ENCODE measurements at regions not wholly inside any gene's neighbourhood (a gene's known extent, or its start where the extent isn't known, plus 50 kb on each side); places are given as distances from the start of the nearest gene placed in this dataset.

DNA sequence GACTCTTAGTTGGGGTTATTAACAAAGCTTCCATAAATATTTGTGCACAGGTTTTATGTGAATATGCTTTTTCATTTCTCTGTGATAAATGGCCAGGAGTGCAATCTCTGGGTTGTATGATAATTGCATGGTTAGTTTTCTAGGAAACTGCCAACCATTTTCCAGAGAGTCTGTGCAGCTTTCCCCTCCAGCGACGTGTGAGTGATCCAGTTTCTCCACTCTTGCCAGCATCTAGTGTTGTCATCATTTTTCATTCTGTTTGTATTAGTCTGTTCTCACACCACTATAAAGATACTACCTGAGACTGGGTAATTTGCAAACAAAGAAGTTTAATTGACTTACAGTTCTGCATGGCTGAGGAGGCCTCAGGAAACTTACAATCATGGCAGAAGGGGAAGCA lies 319.6 kb upstream of the SHH start:
- Mint-ChIP-seq H3K4me1 (ENCODE audit: low read depth) (no peaks in the 10 kb centered on the region), H3K27me3 (no peaks in the 10 kb centered on the region), H3K4me3 (no peak overlapping the region), H3K9me3 (no peaks in the 10 kb centered on the region), H3K36me3 (ENCODE audit: low read depth) (no peaks in the 10 kb centered on the region), H3K27ac (no peak overlapping the region)
- ChIA-PET CTCF (no interaction called here), POLR2A (no interaction called here)
- TF ChIP-seq, protein P1, sequence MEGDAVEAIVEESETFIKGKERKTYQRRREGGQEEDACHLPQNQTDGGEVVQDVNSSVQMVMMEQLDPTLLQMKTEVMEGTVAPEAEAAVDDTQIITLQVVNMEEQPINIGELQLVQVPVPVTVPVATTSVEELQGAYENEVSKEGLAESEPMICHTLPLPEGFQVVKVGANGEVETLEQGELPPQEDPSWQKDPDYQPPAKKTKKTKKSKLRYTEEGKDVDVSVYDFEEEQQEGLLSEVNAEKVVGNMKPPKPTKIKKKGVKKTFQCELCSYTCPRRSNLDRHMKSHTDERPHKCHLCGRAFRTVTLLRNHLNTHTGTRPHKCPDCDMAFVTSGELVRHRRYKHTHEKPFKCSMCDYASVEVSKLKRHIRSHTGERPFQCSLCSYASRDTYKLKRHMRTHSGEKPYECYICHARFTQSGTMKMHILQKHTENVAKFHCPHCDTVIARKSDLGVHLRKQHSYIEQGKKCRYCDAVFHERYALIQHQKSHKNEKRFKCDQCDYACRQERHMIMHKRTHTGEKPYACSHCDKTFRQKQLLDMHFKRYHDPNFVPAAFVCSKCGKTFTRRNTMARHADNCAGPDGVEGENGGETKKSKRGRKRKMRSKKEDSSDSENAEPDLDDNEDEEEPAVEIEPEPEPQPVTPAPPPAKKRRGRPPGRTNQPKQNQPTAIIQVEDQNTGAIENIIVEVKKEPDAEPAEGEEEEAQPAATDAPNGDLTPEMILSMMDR (IDR thresholded peaks at IDR 0.05), result no peak
- intact Hi-C loops (cut with micrococcal nuclease), result no loop called here
- no peak for DNase-seq
- no peak for ATAC-seq

DNA sequence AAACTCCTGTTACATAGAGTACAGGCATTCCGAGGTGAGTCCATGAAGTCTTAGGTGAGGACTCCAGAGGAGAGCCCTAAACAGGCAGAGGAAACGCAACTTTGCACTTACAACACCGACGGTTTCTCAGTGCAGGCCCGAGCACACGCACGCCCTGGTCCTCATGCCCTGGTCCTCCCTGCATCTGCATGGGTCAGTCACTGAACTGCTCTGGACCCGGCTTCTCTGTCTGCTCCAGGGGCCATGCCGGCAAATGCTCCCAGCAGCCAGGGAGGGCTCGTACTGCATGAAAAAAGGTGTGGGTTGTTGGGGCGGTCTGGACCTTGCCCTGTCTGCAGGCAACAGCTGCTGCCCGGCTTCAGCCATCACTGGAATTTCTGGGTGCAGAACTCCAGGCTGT lies 317.3 kb upstream of the SHH start:
- H3K36me3 Mint-ChIP-seq (ENCODE audit: low read depth), result no peaks in the 10 kb centered on the region

DNA sequence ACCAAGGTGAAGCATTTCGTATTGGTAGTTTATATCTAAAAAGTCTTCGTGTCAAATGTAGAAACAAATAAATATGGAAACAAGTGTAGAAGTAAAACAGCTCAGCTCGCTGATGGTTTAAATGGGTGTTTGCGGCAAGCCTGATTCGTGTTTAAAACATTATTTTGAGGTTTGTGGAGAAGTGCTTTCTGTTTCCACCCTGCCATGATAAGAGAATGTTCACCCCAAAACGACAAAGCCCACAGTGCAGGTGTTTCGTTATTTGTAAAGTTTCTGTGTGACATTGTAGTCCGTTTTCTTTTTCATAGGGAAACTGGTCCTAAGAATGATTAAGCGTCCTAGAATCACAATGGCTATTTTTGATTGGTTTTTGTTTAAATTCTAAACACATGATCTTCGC lies 316.2 kb upstream of the SHH start:
- ChIA-PET CTCF (no interaction called here), POLR2A (no interaction called here)
- H3K27me3 Mint-ChIP-seq, result no peaks in the 10 kb centered on the region
- H3K27ac Mint-ChIP-seq, result no peak overlapping the region
- TF ChIP-seq, protein P1 (IDR thresholded peaks at IDR 0.05), result no peak
- no peaks in the 10 kb centered on the region for H3K36me3 Mint-ChIP-seq (ENCODE audit: low read depth)
- no peak overlapping the region for H3K4me3 Mint-ChIP-seq
- DNase-seq (no peak), ATAC-seq (no peak)
- H3K9me3 Mint-ChIP-seq, result no peaks in the 10 kb centered on the region
- intact Hi-C loops (cut with micrococcal nuclease), result no loop called here
- no peaks in the 10 kb centered on the region for H3K4me1 Mint-ChIP-seq (ENCODE audit: low read depth)

More for the DNA sequence above, 317.3 kb upstream of the SHH start:
- DNase-seq (no peak), ATAC-seq (no peak)
- CTCF ChIA-PET, result no interaction called here
- TF ChIP-seq, protein P1 (IDR thresholded peaks at IDR 0.05), result no peak
- H3K4me1 Mint-ChIP-seq (ENCODE audit: low read depth), result no peaks in the 10 kb centered on the region
- POLR2A ChIA-PET, result no interaction called here
- intact Hi-C loops (cut with micrococcal nuclease), result no loop called here
- H3K27me3 Mint-ChIP-seq, result no peaks in the 10 kb centered on the region
- no peak overlapping the region for H3K4me3 Mint-ChIP-seq
- no peak overlapping the region for H3K27ac Mint-ChIP-seq
- no peaks in the 10 kb centered on the region for H3K9me3 Mint-ChIP-seq

DNA sequence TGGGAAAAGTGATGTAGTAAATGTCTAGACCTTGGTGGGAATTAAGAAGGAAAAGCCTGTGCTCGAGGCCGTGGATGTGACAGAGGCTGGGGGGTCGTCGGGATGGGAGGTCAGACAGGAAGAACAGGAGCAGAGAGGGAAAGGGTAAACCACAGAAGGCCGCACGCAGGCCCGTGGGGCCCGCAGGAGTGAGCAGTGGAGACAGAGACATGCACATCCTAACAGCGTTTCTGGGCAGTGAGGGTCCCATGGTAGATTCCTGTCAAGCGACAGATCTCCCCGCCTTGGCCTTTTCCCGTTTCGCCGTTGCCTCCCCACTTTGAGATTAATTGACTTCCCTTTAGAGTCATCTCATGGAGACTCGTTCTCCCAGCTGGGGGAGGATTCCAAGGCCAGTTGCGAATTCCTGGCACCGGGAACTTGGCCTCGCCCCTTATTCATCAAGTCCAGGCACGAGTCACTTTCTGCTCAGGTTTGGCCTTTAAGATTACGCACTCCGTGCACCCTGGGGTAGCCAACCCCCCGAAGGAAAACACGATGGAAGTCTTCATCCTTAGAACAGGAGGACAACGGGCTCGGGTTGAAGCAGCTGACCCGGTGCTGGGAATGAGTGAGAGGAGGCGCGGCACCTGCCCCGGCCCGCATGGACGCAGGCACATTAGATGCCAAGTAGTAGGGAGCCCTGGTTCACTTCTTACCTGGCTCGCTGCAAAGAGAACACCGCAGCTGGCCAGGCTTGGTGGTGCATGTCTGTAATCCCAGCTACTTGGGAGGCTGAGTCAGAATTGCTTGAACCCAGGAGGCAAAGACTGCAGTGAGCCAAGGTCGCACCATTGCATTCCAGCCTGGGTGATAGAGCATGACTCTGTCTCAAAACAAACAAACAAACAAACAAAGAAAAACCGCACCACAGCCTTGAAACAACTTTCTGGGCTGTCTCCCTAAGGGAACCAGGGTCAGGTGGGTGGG lies 315.2 kb upstream of the SHH start:
- POLR2A ChIA-PET, result no interaction called here
- Mint-ChIP-seq H3K9me3 (no peaks in the 10 kb centered on the region), H3K27me3 (no peaks in the 10 kb centered on the region), H3K4me1 (ENCODE audit: low read depth) (no peaks in the 10 kb centered on the region), H3K36me3 (ENCODE audit: low read depth) (no peaks in the 10 kb centered on the region), H3K4me3 (no peak overlapping the region), H3K27ac (no peak overlapping the region)
- TF ChIP-seq, protein P1 (IDR thresholded peaks at IDR 0.05), result no peak
- intact Hi-C loops (cut with micrococcal nuclease), result no loop called here
- DNase-seq (no peak), ATAC-seq (no peak)
- CTCF ChIA-PET, result no interaction called here

DNA sequence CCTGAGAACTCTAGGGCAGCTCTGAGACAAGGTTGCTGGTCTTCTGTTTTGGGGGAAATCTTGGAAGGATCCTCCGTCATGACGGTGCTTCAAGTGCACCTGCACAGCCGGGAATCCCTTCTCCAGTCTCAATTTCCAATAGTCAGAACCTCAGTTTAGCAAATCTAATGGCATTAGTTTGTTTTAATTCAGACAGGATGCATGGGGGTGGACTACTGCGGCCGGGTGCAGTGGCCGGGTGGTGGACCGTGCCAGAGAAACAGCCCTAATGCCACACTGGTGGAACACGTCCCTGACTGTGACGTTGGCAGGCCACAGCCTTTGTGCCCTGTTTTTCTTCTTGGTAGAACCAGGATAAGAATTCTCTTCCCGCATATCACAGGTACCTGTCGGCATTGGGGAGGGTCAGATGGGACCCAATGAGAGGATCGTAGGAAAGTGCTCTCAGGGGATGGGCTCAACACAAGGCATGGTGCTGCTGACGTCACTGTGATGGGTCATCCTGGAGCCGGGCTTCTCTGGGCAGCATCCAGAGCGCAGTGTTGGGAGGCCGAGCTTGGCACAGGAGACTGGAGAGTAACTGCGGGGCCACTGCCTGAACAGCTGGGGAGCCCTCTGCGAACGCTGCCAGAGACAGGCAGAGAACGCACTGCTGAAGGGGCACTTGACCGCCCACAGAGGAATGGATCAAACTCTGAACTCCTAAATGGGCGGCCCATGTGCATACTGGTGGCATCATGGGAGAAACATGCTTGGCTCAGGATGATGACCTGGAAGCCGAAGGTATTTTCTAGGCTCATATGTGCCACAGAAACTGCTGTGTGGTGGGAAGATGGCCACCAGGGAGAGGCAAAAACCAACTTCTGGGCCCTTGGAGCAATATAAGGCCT lies 313.8 kb upstream of the SHH start:
- no peaks in the 10 kb centered on the region for H3K9me3 Mint-ChIP-seq
- no peaks in the 10 kb centered on the region for H3K4me1 Mint-ChIP-seq (ENCODE audit: low read depth)
- ChIA-PET CTCF (no interaction called here), POLR2A (no interaction called here)
- intact Hi-C loops (cut with micrococcal nuclease), result no loop called here
- no peak for DNase-seq
- H3K4me3 Mint-ChIP-seq, result no peak overlapping the region
- H3K36me3 Mint-ChIP-seq (ENCODE audit: low read depth), result no peaks in the 10 kb centered on the region
- H3K27me3 Mint-ChIP-seq, result no peaks in the 10 kb centered on the region
- no peak overlapping the region for H3K27ac Mint-ChIP-seq
- TF ChIP-seq, protein P1 (IDR thresholded peaks at IDR 0.05), result no peak
- ATAC-seq, result no peak
